ENCODE measurements at regions not wholly inside any gene's neighbourhood (a gene's known extent, or its start where the extent isn't known, plus 50 kb on each side); places are given as distances from the start of the nearest gene placed in this dataset.

DNA sequence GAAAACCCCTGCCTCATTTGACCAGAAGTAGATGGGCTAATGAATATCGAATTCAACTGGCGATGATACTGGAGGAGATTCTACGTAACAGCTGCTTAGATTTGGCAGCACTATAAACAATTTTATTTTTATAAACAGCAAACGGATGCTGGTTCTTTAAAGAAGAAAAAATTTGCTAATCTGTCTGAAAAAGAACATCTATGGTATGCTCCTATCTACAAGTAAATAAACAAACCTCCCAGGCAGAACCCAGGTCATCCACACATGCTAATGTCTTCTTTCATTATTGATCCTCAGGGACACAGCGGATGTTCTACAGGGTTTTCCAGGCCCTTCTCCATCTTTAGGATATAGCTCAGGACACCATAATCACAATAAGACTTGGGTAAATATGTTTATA lies 291.3 kb downstream of the ALDH8A1 start:
- Histone ChIP-seq H3K9me3 (no peaks in the 10 kb centered on the region), H3K27ac (no peak overlapping the region), H3K4me1 (no peaks in the 10 kb centered on the region), H3K27me3 (no peaks in the 10 kb centered on the region), H3K4me3 (no peak overlapping the region), H3K36me3 (no peaks in the 10 kb centered on the region)
- intact Hi-C loops (cut with DNase I; ENCODE audit: low total_unique reads) = no loop called here
- DNase-seq = no peak
- TF ChIP-seq POLR2AphosphoS5 (IDR thresholded peaks at IDR 0.05) (no peak), EP300 (IDR thresholded peaks at IDR 0.05) (no peak), POLR2A (IDR thresholded peaks at IDR 0.05) (no peak)
- TF ChIP-seq, protein P1, sequence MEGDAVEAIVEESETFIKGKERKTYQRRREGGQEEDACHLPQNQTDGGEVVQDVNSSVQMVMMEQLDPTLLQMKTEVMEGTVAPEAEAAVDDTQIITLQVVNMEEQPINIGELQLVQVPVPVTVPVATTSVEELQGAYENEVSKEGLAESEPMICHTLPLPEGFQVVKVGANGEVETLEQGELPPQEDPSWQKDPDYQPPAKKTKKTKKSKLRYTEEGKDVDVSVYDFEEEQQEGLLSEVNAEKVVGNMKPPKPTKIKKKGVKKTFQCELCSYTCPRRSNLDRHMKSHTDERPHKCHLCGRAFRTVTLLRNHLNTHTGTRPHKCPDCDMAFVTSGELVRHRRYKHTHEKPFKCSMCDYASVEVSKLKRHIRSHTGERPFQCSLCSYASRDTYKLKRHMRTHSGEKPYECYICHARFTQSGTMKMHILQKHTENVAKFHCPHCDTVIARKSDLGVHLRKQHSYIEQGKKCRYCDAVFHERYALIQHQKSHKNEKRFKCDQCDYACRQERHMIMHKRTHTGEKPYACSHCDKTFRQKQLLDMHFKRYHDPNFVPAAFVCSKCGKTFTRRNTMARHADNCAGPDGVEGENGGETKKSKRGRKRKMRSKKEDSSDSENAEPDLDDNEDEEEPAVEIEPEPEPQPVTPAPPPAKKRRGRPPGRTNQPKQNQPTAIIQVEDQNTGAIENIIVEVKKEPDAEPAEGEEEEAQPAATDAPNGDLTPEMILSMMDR (IDR thresholded peaks at IDR 0.05) = no peak
- 80 to 83% (median 82%) methylated on average over 5 of the region's 5 CpGs for WGBS, 5 donors

DNA sequence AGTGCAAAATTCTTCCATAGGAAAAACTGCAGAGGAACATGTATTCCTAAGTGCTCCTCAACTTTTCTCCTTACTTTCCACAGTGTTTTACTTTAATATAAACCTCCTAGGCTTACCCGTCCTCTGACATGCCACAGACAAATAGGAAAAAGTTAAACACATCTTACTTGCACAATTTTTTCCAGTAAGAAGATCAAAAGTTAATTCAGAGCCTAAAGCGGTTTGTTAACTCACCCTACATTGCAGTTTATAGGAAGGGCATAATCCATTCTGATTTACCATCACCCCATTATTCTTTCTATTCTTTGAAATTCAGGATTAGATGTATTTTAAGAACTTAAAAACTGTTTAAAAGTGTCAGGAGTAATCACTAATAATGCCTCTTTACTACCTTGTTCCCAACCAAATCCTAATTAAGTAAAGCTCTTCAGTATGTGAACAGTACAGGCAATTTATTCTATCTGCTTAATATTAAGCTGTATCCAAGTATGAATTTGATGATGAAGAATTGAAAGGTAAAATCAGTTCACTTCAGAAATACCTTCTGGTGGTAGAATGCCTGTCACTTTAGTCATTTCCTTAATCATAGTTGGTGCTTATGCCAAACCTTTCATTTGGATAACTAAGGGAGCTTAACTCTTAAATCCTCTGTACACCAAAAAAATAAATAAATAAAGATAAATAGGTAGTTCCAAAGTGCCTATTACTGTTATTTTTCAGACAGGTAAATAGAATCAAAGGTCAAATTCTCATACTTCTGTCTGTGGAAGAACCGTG lies 292.0 kb downstream of the ALDH8A1 start:
- intact Hi-C loops (cut with DNase I; ENCODE audit: low total_unique reads) = no loop called here
- Histone ChIP-seq H3K9me3 (no peaks in the 10 kb centered on the region), H3K27me3 (no peaks in the 10 kb centered on the region), H3K4me1 (no peaks in the 10 kb centered on the region), H3K27ac (no peak overlapping the region), H3K36me3 (no peaks in the 10 kb centered on the region), H3K4me3 (no peak overlapping the region)
- DNase-seq = no peak
- TF ChIP-seq POLR2A (IDR thresholded peaks at IDR 0.05) (no peak), POLR2AphosphoS5 (IDR thresholded peaks at IDR 0.05) (no peak), EP300 (IDR thresholded peaks at IDR 0.05) (no peak)
- TF ChIP-seq, protein P1 (IDR thresholded peaks at IDR 0.05) = no peak
- 70 to 78% (median 75%) methylated on average over 3 of the region's 3 CpGs for WGBS, 5 donors

DNA sequence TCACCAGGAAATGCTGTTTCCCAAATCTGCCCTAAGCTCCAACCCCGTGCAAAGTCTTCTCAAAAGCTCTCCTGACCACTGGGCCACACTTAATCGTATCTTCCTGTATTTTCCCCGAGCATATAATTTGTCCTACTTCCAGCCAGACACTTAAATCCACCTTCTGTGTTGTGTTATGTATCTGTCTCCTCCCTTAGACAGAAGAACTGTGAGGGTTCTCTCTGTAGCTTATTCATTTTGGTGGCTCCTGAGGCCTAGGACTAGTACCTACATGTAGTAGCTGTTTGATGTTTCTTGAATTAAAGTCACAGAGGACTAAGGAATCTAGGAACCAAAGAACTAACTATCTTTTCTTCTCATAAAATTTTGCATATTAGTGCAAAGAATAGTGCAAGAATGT lies 292.6 kb downstream of the ALDH8A1 start:
- intact Hi-C loops (cut with DNase I; ENCODE audit: low total_unique reads) = no loop called here
- H3K4me1 ChIP-seq = no peaks in the 10 kb centered on the region
- whole genome bisulfite sequencing, 5 donors = 85 to 95% (median 88%) methylated on average over 3 of the region's 3 CpGs
- H3K9me3 ChIP-seq = no peaks in the 10 kb centered on the region
- no peak overlapping the region for H3K4me3 ChIP-seq
- TF ChIP-seq EP300 (IDR thresholded peaks at IDR 0.05) (no peak), POLR2A (IDR thresholded peaks at IDR 0.05) (no peak), POLR2AphosphoS5 (IDR thresholded peaks at IDR 0.05) (no peak)
- TF ChIP-seq, protein P1 (IDR thresholded peaks at IDR 0.05) = no peak
- H3K27me3 ChIP-seq = no peaks in the 10 kb centered on the region
- no peaks in the 10 kb centered on the region for H3K36me3 ChIP-seq
- no peak overlapping the region for H3K27ac ChIP-seq
- DNase-seq = no peak

DNA sequence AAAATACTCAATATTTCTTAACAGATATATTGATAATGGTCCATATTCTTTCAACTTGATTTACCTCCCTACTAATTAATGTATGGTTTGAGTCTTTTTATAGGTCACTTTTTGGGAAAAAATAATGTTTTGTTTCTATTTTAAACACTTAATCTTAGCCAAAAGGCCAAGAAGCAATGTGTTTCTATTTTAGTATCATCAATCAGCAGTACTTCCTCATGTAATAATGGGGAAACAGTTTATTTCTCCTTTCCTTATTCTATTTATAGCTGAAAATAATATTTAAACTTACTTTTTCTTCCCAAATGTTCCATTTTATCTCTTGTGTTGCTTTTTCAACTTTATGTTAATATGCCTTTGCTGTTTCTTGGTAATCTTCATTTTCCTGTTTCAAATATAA lies 295.1 kb downstream of the ALDH8A1 start:
- Histone ChIP-seq H3K4me1 (no peaks in the 10 kb centered on the region), H3K4me3 (no peak overlapping the region), H3K36me3 (no peaks in the 10 kb centered on the region), H3K9me3 (no peaks in the 10 kb centered on the region), H3K27ac (no peak overlapping the region), H3K27me3 (no peaks in the 10 kb centered on the region)
- no peak for DNase-seq
- intact Hi-C loops (cut with DNase I; ENCODE audit: low total_unique reads) = no loop called here
- TF ChIP-seq, protein P1 (IDR thresholded peaks at IDR 0.05) = no peak
